HEK293T (cell line): ENCODE measurements at regions not wholly inside any gene's neighbourhood (a gene's known extent, or its start where the extent isn't known, plus 50 kb on each side); places are given as distances from the start of the nearest gene placed in this dataset.

ENCODE experiments used
- ARNT ChIP-seq: fragments of 450-650 bp; IDR thresholded peaks from 2 replicates; pipeline ENCODE4 v1.6.1; 2017; ENCODE audit warnings: mild to moderate bottlenecking
- BHLHE40 ChIP-seq: fragments of 450-650 bp; IDR thresholded peaks from 2 replicates; pipeline ENCODE4 v1.6.1; 2016; ENCODE audit warnings: mild to moderate bottlenecking, moderate library complexity, borderline replicate concordance
- CTBP1 ChIP-seq: fragments of 450-650 bp; IDR thresholded peaks from 2 replicates; pipeline ENCODE4 v1.6.1; 2016; ENCODE audit warnings: borderline replicate concordance
- ELF4 ChIP-seq: fragments of 450-650 bp; IDR thresholded peaks from 2 replicates; pipeline ENCODE4 v1.6.1; 2017; ENCODE audit warnings: antibody characterized with exemption
- FOXA1 ChIP-seq: fragments of 450-650 bp; IDR thresholded peaks from 2 replicates; pipeline ENCODE4 v1.6.1; 2016; ENCODE audit warnings: mild to moderate bottlenecking
- FOXK2 ChIP-seq: fragments of 450-650 bp; IDR thresholded peaks from 2 replicates; pipeline ENCODE4 v1.6.1; 2016; ENCODE audit warnings: mild to moderate bottlenecking
- FOXM1 ChIP-seq: fragments of 450-650 bp; IDR thresholded peaks from 2 replicates; pipeline ENCODE4 v1.6.1; 2017; ENCODE audit warnings: mild to moderate bottlenecking, borderline replicate concordance
- HDGF ChIP-seq: fragments of 450-650 bp; IDR thresholded peaks from 2 replicates; pipeline ENCODE4 v1.6.1; 2017; ENCODE audit warnings: antibody characterized with exemption, borderline replicate concordance
- LEF1 ChIP-seq: fragments of 450-650 bp; IDR thresholded peaks from 2 replicates; pipeline ENCODE4 v1.6.1; 2017; ENCODE audit warnings: mild to moderate bottlenecking, borderline replicate concordance
- NFRKB ChIP-seq: fragments of 450-650 bp; IDR thresholded peaks from 2 replicates; pipeline ENCODE4 v1.6.1; 2016; ENCODE audit warnings: mild to moderate bottlenecking, moderate library complexity
- SP1 ChIP-seq: fragments of 450-650 bp; IDR thresholded peaks from 2 replicates; pipeline ENCODE4 v1.6.1; 2017
- SUZ12 ChIP-seq: fragments of 450-650 bp; IDR thresholded peaks from 2 replicates; pipeline ENCODE4 v1.6.1; 2016; ENCODE audit warnings: mild to moderate bottlenecking
- TARDBP ChIP-seq: fragments of 450-650 bp; IDR thresholded peaks from 2 replicates; pipeline ENCODE4 v1.6.1; 2016
- TF ChIP-seq, protein P1 (sequence below): fragments of 450-650 bp; IDR thresholded peaks from 2 replicates; pipeline ENCODE4 v1.6.1; 2016

DNA sequence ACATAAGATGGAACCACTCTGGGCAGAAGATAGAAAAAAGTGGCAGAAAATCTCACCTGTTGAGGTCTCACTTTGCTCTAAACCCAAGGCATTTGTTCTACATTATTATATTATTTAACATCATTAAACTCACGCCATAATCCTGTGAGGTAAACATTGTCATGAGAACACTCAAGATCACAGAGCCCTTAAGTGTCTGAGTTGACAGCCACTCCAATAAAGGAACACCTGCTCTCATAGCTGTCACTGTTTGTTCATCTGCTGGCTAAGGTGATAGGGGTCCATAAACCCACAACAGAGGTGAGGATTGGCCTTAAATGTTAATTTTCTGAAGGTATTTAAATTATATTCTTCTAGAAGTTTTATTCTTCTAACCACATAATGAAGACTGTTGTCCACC is 439.7 kb downstream of the RIT2 start:
- TF ChIP-seq TARDBP (no peak), SUZ12 (no peak), FOXA1 (no peak), HDGF (no peak), FOXM1 (no peak), NFRKB (no peak), ELF4 (no peak), SP1 (no peak), FOXK2 (no peak), BHLHE40 (no peak), ARNT (no peak), LEF1 (no peak), CTBP1 (no peak)
- TF ChIP-seq, protein P1, sequence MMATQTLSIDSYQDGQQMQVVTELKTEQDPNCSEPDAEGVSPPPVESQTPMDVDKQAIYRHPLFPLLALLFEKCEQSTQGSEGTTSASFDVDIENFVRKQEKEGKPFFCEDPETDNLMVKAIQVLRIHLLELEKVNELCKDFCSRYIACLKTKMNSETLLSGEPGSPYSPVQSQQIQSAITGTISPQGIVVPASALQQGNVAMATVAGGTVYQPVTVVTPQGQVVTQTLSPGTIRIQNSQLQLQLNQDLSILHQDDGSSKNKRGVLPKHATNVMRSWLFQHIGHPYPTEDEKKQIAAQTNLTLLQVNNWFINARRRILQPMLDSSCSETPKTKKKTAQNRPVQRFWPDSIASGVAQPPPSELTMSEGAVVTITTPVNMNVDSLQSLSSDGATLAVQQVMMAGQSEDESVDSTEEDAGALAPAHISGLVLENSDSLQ: no peak
